C4-2B (cell line): ENCODE measurements at regions not wholly inside any gene's neighbourhood (a gene's known extent, or its start where the extent isn't known, plus 50 kb on each side); places are given as distances from the start of the nearest gene placed in this dataset.

Source experiments
- ZFX ChIP-seq: fragments of 450-650 bp; IDR thresholded peaks from 2 replicates; pipeline ENCODE4 v1.6.1; 2017
- TF ChIP-seq, protein P1 (sequence below): fragments of 450-650 bp; conservative IDR thresholded peaks from 2 replicates; pipeline ENCODE4 v1.5.1; 2017; ENCODE audit warnings: mild to moderate bottlenecking

DNA sequence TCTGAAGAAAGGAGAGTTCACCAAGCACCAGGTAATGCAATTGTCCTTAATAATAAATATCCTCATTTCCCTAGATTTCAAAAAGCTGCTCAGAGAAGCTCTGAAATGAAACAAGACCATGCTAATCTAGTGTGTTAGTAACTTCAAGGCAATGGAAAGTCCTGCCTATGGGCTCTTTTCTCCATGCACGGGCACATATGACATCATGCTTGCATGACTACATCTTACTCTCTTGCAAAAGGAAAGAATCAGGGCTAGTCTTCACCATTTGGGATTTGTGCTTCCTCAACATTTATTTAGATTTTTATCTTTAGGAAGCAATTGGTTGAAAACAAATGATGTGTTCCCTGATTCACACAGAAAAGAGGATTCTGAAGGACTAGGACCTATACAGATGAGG lies 204.0 kb upstream of the POU3F3 start:
- TF ChIP-seq, protein P1, sequence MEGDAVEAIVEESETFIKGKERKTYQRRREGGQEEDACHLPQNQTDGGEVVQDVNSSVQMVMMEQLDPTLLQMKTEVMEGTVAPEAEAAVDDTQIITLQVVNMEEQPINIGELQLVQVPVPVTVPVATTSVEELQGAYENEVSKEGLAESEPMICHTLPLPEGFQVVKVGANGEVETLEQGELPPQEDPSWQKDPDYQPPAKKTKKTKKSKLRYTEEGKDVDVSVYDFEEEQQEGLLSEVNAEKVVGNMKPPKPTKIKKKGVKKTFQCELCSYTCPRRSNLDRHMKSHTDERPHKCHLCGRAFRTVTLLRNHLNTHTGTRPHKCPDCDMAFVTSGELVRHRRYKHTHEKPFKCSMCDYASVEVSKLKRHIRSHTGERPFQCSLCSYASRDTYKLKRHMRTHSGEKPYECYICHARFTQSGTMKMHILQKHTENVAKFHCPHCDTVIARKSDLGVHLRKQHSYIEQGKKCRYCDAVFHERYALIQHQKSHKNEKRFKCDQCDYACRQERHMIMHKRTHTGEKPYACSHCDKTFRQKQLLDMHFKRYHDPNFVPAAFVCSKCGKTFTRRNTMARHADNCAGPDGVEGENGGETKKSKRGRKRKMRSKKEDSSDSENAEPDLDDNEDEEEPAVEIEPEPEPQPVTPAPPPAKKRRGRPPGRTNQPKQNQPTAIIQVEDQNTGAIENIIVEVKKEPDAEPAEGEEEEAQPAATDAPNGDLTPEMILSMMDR: no peak
- TF ChIP-seq ZFX: no peak
